IMR-90 (cell line): ENCODE measurements at regions not wholly inside any gene's neighbourhood (a gene's known extent, or its start where the extent isn't known, plus 50 kb on each side); places are given as distances from the start of the nearest gene placed in this dataset.

Experiments
- ATAC-seq: fragments of 200-7000 bp; cut with Tn5 transposase; 2 replicates; pipeline ENCODE4 v1.9.1; 2020; ENCODE audit warnings: low read depth, mild to moderate bottlenecking, moderate library complexity
- BruUV-seq: library from RNA; stranded (reverse); fragments of 400-500 nt; replicated peaks from 2 replicates; lab custom pipeline; 2021; lab: Mats Ljungman, UMichigan
- CTCF ChIA-PET: fragments of 300-600 bp; formaldehyde crosslinking; extraction: SDS; loops from one replicate; lab custom pipeline; 2021; ENCODE audit warnings: antibody characterized with exemption; lab: Yijun Ruan, JAX
- POLR2A ChIA-PET: fragments of 300-600 bp; sonication (Branson Sonifier 250); formaldehyde crosslinking; loops from one replicate; lab custom pipeline; 2022; ENCODE audit warnings: antibody characterized with exemption; ENCODE audit not compliant: unreplicated experiment; lab: Charles Lee
- DNase-seq: peaks from one replicate; pipeline ENCODE4 v3.0.0; 2013
- H2AFZ ChIP-seq: replicated peaks from 2 replicates; pipeline ENCODE3; 2013; ENCODE audit warnings: low read length, mild to moderate bottlenecking; ENCODE audit not compliant: poor library complexity
- H2AK5ac ChIP-seq: 2 replicates; pipeline ENCODE4 v1.6.1; 2013; ENCODE audit warnings: low read depth, low read length, inconsistent platforms
- H2AK9ac ChIP-seq: replicated peaks from 2 replicates; pipeline ENCODE3; 2013; ENCODE audit warnings: mild to moderate bottlenecking, low read depth, low read length, moderate library complexity; ENCODE audit not compliant: poor library complexity
- H2BK120ac ChIP-seq: 2 replicates; pipeline ENCODE4 v1.6.1; 2013; ENCODE audit warnings: low read depth, low read length, inconsistent platforms
- H2BK15ac ChIP-seq: 3 replicates; pipeline ENCODE4 v1.6.1; 2013; ENCODE audit warnings: low read depth, low read length, inconsistent platforms
- H2BK20ac ChIP-seq: 2 replicates; pipeline ENCODE4 v1.6.1; 2013; ENCODE audit warnings: low read depth, mild to moderate bottlenecking, inconsistent platforms, low read length, moderate library complexity
- H2BK5ac ChIP-seq: 2 replicates; pipeline ENCODE4 v1.6.1; 2013; ENCODE audit warnings: mild to moderate bottlenecking, low read depth, low read length, inconsistent platforms; ENCODE audit not compliant: poor library complexity, severe bottlenecking
- H3K14ac ChIP-seq: replicated peaks from 2 replicates; pipeline ENCODE4 v1.6.1; 2013; ENCODE audit warnings: low read depth, low read length, inconsistent platforms
- H3K18ac ChIP-seq: 2 replicates; pipeline ENCODE4 v1.6.1; 2013; ENCODE audit warnings: low read depth, low read length, control low read depth
- H3K23ac ChIP-seq: 2 replicates; pipeline ENCODE4 v1.6.1; 2013; ENCODE audit warnings: low read depth, low read length, inconsistent platforms
- H3K27ac ChIP-seq: 2 replicates; pipeline ENCODE4 v1.5.1; 2013; ENCODE audit warnings: mild to moderate bottlenecking, control low read depth, low read length; ENCODE audit not compliant: insufficient read depth
- H3K27me3 ChIP-seq: 2 replicates; pipeline ENCODE4 v1.6.1; 2013; ENCODE audit warnings: low read length; ENCODE audit not compliant: control insufficient read depth, insufficient read depth
- H3K36me3 ChIP-seq: 2 replicates; pipeline ENCODE4 v1.6.1; 2013; ENCODE audit warnings: low read length, mixed read lengths; ENCODE audit not compliant: control insufficient read depth, insufficient read depth
- H3K4ac ChIP-seq: 2 replicates; pipeline ENCODE4 v1.6.1; 2013; ENCODE audit warnings: low read depth, low read length, inconsistent platforms
- H3K4me1 ChIP-seq: 2 replicates; pipeline ENCODE4 v1.6.1; 2013; ENCODE audit warnings: low read length, mixed read lengths; ENCODE audit not compliant: control insufficient read depth, insufficient read depth
- H3K4me2 ChIP-seq: 2 replicates; pipeline ENCODE4 v1.6.1; 2013; ENCODE audit warnings: low read depth, mild to moderate bottlenecking, control low read depth, low read length, moderate library complexity
- H3K4me3 ChIP-seq: 2 replicates; pipeline ENCODE4 v1.5.1; 2013; ENCODE audit warnings: low read depth, mild to moderate bottlenecking, control low read depth, low read length, moderate library complexity; ENCODE audit not compliant: insufficient read depth
- H3K56ac ChIP-seq: 2 replicates; pipeline ENCODE4 v1.6.1; 2013; ENCODE audit warnings: low read length, inconsistent platforms; ENCODE audit not compliant: insufficient read depth; ENCODE audit errors: extremely low read depth
- H3K79me1 ChIP-seq, 2 experiments: 2 replicates each; pipeline ENCODE4 v1.6.1; 2013; ENCODE audit warnings: low read length in 2 of 2, inconsistent platforms in 1 of 2, low read depth in 1 of 2
- H3K9ac ChIP-seq: 2 replicates; pipeline ENCODE4 v1.6.1; 2013; ENCODE audit warnings: low read depth, low read length, control low read depth
- H3K9me1 ChIP-seq: 2 replicates; pipeline ENCODE4 v1.6.1; 2013; ENCODE audit warnings: low read length, inconsistent platforms; ENCODE audit not compliant: insufficient read depth
- H3K9me3 ChIP-seq: 2 replicates; pipeline ENCODE4 v1.6.1; 2013; ENCODE audit warnings: low read length; ENCODE audit not compliant: control insufficient read depth, insufficient read depth
- H4K20me1 ChIP-seq: 2 replicates; pipeline ENCODE4 v1.6.1; 2013; ENCODE audit warnings: low read length, inconsistent platforms; ENCODE audit not compliant: insufficient read depth
- H4K5ac ChIP-seq: 2 replicates; pipeline ENCODE4 v1.6.1; 2013; ENCODE audit warnings: mild to moderate bottlenecking, low read depth, low read length, control low read depth
- H4K8ac ChIP-seq, 2 experiments: 2 replicates each; pipeline ENCODE4 v1.6.1; 2013; ENCODE audit warnings: low read depth in 2 of 2, low read length in 2 of 2, control low read depth in 1 of 2, inconsistent platforms in 1 of 2
- H4K91ac ChIP-seq: 2 replicates; pipeline ENCODE4 v1.6.1; 2013; ENCODE audit warnings: low read depth, low read length, inconsistent platforms; ENCODE audit not compliant: insufficient read depth
- MXI1 ChIP-seq: IDR thresholded peaks from 2 replicates; pipeline ENCODE4 v1.6.1; 2012; ENCODE audit warnings: low read depth, mild to moderate bottlenecking, low read length, moderate library complexity, borderline replicate concordance
- NFE2L2 ChIP-seq: fragments of 150-350 bp; IDR thresholded peaks from 2 replicates; pipeline ENCODE4 v1.6.1; 2016; ENCODE audit warnings: low read depth, mild to moderate bottlenecking, low read length
- RAD21 ChIP-seq: IDR thresholded peaks from 2 replicates; pipeline ENCODE4 v1.6.1; 2012; ENCODE audit warnings: low read length, improper control_type of control experiment
- WGBS, 2 experiments: methylation state at CpG; one replicate each; pipeline versions ENCODE4 v1.1.5 to v1.1.7; 2013; ENCODE audit warnings: missing lambda C conversion rate in 2 of 2; ENCODE audit not compliant: insufficient read length in 1 of 2; ENCODE audit errors: extremely low coverage in 2 of 2; 5-methylcytosine and 5-hydroxymethylcytosine counted together
- dilution Hi-C: fragments of 300-500 bp; cut with HindIII; formaldehyde crosslinking; loops from one replicate; pipeline ENCODE4 v1.14.3; 2018; ENCODE audit warnings: low sequenced_read_pairs; ENCODE audit not compliant: unreplicated experiment
- in situ Hi-C: fragments of 300-500 bp; cut with MboI; formaldehyde crosslinking; loops from 3 replicates; pipeline ENCODE4 v1.14.3; 2019; ENCODE audit warnings: low sequenced_read_pairs, inconsistent platforms, mixed read lengths
- intact Hi-C: fragments of 100-400 bp; cut with micrococcal nuclease; formaldehyde crosslinking; loops from 2 replicates; pipeline ENCODE4 v1.10.0; 2022
- TF ChIP-seq, protein P1 (sequence below): conservative IDR thresholded peaks from 2 replicates; pipeline ENCODE4 v1.5.1; 2012; ENCODE audit warnings: mild to moderate bottlenecking, low read depth, low read length, improper control_type of control experiment

DNA sequence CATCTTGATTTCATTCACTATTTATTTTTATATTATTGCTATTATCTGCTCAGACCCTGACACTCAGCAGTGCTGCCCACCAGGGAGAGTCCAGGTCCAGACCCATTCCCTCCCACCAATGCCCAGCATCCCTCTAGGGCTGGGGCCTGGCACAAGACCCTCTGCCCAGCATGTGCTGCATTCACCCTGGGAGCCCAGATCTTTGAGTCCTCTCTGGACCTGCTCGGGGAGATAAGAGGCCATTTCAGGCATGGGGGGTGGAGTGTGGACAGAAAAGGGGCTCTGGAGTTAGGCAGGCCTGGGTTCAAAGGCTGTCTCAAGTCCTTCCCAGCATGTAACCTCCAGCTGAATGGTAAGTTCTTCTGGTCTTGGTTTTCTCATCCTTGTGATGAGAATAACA, 209.6 kb downstream of the CYP26B1 start (continued):
- TF ChIP-seq, protein P1, sequence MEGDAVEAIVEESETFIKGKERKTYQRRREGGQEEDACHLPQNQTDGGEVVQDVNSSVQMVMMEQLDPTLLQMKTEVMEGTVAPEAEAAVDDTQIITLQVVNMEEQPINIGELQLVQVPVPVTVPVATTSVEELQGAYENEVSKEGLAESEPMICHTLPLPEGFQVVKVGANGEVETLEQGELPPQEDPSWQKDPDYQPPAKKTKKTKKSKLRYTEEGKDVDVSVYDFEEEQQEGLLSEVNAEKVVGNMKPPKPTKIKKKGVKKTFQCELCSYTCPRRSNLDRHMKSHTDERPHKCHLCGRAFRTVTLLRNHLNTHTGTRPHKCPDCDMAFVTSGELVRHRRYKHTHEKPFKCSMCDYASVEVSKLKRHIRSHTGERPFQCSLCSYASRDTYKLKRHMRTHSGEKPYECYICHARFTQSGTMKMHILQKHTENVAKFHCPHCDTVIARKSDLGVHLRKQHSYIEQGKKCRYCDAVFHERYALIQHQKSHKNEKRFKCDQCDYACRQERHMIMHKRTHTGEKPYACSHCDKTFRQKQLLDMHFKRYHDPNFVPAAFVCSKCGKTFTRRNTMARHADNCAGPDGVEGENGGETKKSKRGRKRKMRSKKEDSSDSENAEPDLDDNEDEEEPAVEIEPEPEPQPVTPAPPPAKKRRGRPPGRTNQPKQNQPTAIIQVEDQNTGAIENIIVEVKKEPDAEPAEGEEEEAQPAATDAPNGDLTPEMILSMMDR, result no peak

DNA sequence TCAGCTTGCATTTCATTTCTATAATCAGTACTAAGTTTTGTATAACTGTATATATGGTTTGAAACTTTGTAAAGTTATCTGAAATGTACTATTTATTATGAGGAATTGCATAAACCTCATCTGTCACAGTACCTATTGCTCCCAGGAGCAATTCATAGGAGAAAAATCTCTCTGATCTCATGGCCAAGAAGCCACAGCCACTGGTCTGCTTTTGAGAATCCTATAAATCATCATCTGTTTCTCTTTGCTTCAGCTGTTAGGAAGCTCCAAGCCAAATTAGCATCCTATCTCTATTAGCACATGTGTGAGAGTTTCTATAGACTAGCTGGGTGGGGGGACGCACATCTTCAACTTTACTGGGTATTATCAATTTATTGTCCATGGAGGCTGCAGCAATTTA, 210.3 kb downstream of the CYP26B1 start:
- intact Hi-C loops, result loop anchor here (10.0 kb wide), 1 partner anchor 323 kb away; no protein-coding TSS in a partner anchor
- no CpG with 5 or more reads among the region's 1 CpG for WGBS, 2 experiments
- H2BK20ac ChIP-seq, result no peak overlapping the region
- TF ChIP-seq NFE2L2 (no peak), RAD21 (no peak), MXI1 (no peak)
- CTCF ChIA-PET, result interaction anchor here (1.0 kb wide), 1 partner anchor 14 kb away, joined by 3 read pairs; no protein-coding TSS in a partner anchor
- no peaks in the 10 kb centered on the region; the same call in 1 of the 2 replicates for H3K9me1 ChIP-seq
- H2BK120ac ChIP-seq, result no peak overlapping the region
- no peak overlapping the region for H3K14ac ChIP-seq
- no peaks in the 10 kb centered on the region for H3K36me3 ChIP-seq
- H3K4me3 ChIP-seq, result no peak overlapping the region
- H3K27ac ChIP-seq, result no peak overlapping the region
- H3K9me3 ChIP-seq, result no peaks in the 10 kb centered on the region
- dilution Hi-C loops, result no loop called here
- H3K4me2 ChIP-seq, result no peak overlapping the region
- no peak overlapping the region for H3K23ac ChIP-seq
- H4K91ac ChIP-seq, result no peak overlapping the region
- H3K4ac ChIP-seq, result no peak overlapping the region
- H2AK9ac ChIP-seq, result no peak overlapping the region
- H3K56ac ChIP-seq, result no peak overlapping the region
- H2BK5ac ChIP-seq, result no peak overlapping the region
- H3K4me1 ChIP-seq, result no peaks in the 10 kb centered on the region
- H3K9ac ChIP-seq, result no peak overlapping the region
- ATAC-seq (no peak), DNase-seq (no peak)
- H2AFZ ChIP-seq, result no peak overlapping the region
- POLR2A ChIA-PET, result no interaction called here
- no peak overlapping the region for H3K18ac ChIP-seq
- H3K27me3 ChIP-seq, result peaks cover 33% of the 10 kb centered on the region
- BruUV-seq, result no TSS peak
- no peaks in the 10 kb centered on the region for H4K20me1 ChIP-seq
- no peak overlapping the region for H2AK5ac ChIP-seq
- no peaks in the 10 kb centered on the region for H3K79me1 ChIP-seq
- in situ Hi-C loops, result no loop called here
- no peak overlapping the region for H2BK15ac ChIP-seq
- no peak overlapping the region for H4K5ac ChIP-seq
- no peak overlapping the region for H4K8ac ChIP-seq
